Mesenchymal stem cell (in vitro differentiated cells and primary cell): ENCODE measurements at regions not wholly inside any gene's neighbourhood (a gene's known extent, or its start where the extent isn't known, plus 50 kb on each side); places are given as distances from the start of the nearest gene placed in this dataset.
A peak's percentile ranks its signal among the peaks of the same experiment; 100 is the strongest.
"Not testable (repeated sequence)": the region's sequence is repeated elsewhere in the genome, so short reads cannot be mapped to it uniquely, and the experiment has no call there.

Experiments used
- DNase-seq: peaks from one replicate; pipeline ENCODE4 v3.0.0-alpha.2; 2013
- H2AFZ ChIP-seq: one replicate; pipeline ENCODE4 v1.6.1; 2013; ENCODE audit warnings: low read depth, mild to moderate bottlenecking, control low read depth, inconsistent platforms, low read length, moderate library complexity
- H2AK5ac ChIP-seq: 2 replicates; pipeline ENCODE4 v1.6.1; 2013; ENCODE audit warnings: low read length, moderate library complexity, mild to moderate bottlenecking, inconsistent platforms; ENCODE audit not compliant: severe bottlenecking
- H2BK120ac ChIP-seq: one replicate; pipeline ENCODE4 v1.6.1; 2013; ENCODE audit warnings: low read depth, mild to moderate bottlenecking, inconsistent platforms, low read length, moderate library complexity
- H2BK12ac ChIP-seq, 2 experiments: one replicate each; pipeline ENCODE4 v1.6.1; 2013; ENCODE audit warnings: inconsistent platforms in 2 of 2, low read length in 2 of 2, mild to moderate bottlenecking in 2 of 2, moderate library complexity in 2 of 2, control low read depth in 1 of 2
- H2BK15ac ChIP-seq: one replicate; pipeline ENCODE4 v1.6.1; 2013; ENCODE audit warnings: mild to moderate bottlenecking, low read depth, inconsistent platforms; ENCODE audit not compliant: poor library complexity, severe bottlenecking
- H2BK5ac ChIP-seq: 2 replicates; pipeline ENCODE4 v1.6.1; 2013; ENCODE audit warnings: low read depth, mild to moderate bottlenecking, low read length, control low read depth, inconsistent platforms; ENCODE audit not compliant: poor library complexity, severe bottlenecking
- H3K14ac ChIP-seq, 2 experiments: one replicate each; pipeline ENCODE4 v1.6.1; 2013; ENCODE audit warnings: inconsistent platforms in 2 of 2, low read length in 2 of 2, control low read depth in 1 of 2, mild to moderate bottlenecking in 1 of 2, moderate library complexity in 1 of 2
- H3K18ac ChIP-seq, 2 experiments: one replicate each; pipeline ENCODE4 v1.6.1; 2013; ENCODE audit warnings: inconsistent platforms in 2 of 2, low read length in 2 of 2, control low read depth in 1 of 2, low read depth in 1 of 2, mild to moderate bottlenecking in 1 of 2
- H3K23ac ChIP-seq, 2 experiments: one replicate each; pipeline ENCODE4 v1.6.1; 2013; ENCODE audit warnings: inconsistent platforms in 2 of 2, low read length in 2 of 2, mild to moderate bottlenecking in 2 of 2, moderate library complexity in 2 of 2, control low read depth in 1 of 2
- H3K27ac ChIP-seq: 2 replicates; pipeline ENCODE4 v1.5.1; 2013; ENCODE audit warnings: mild to moderate bottlenecking, moderate library complexity, low read length, control low read depth, inconsistent platforms; ENCODE audit not compliant: poor library complexity, severe bottlenecking
- H3K27me3 ChIP-seq, 2 experiments: 2 replicates each; pipeline versions ENCODE4 v1.6.1 to v1.7.0; 2013; ENCODE audit warnings: low read length in 2 of 2, mild to moderate bottlenecking in 2 of 2, moderate library complexity in 2 of 2, control low read depth in 1 of 2, inconsistent platforms in 1 of 2; ENCODE audit not compliant: control insufficient read depth in 1 of 2, insufficient read depth in 1 of 2
- H3K36me3 ChIP-seq, 2 experiments: 2 replicates each; pipeline versions ENCODE4 v1.6.1 to v1.7.0; 2013; ENCODE audit warnings: low read length in 2 of 2, control low read depth in 1 of 2, inconsistent platforms in 1 of 2, low read depth in 1 of 2, mild to moderate bottlenecking in 1 of 2; ENCODE audit not compliant: insufficient read depth in 2 of 2, control insufficient read depth in 1 of 2
- H3K4ac ChIP-seq, 2 experiments: one replicate each; pipeline ENCODE4 v1.6.1; 2013; ENCODE audit warnings: inconsistent platforms in 2 of 2, low read length in 2 of 2, mild to moderate bottlenecking in 2 of 2, moderate library complexity in 2 of 2, control low read depth in 1 of 2, low read depth in 1 of 2
- H3K4me1 ChIP-seq: 2 replicates; pipeline ENCODE4 v1.6.1; 2013; ENCODE audit warnings: low read depth, low read length, control low read depth; ENCODE audit not compliant: control insufficient read depth, insufficient read depth
- H3K4me2 ChIP-seq: 2 replicates; pipeline ENCODE4 v1.6.1; 2013; ENCODE audit warnings: low read length, mild to moderate bottlenecking, inconsistent platforms; ENCODE audit not compliant: poor library complexity, severe bottlenecking
- H3K4me3 ChIP-seq, 2 experiments: 2 replicates each; pipeline versions ENCODE4 v1.5.1 to v1.7.0; 2013; ENCODE audit warnings: low read length in 2 of 2, mild to moderate bottlenecking in 2 of 2, control low read depth in 1 of 2, low read depth in 1 of 2; ENCODE audit not compliant: insufficient read depth in 1 of 2
- H3K79me1 ChIP-seq: replicated peaks from 2 replicates; pipeline ENCODE4 v1.6.1; 2013; ENCODE audit warnings: mild to moderate bottlenecking, control low read depth, low read length, inconsistent platforms; ENCODE audit not compliant: poor library complexity, severe bottlenecking
- H3K9ac ChIP-seq: 2 replicates; pipeline ENCODE4 v1.7.0; 2013; ENCODE audit warnings: mild to moderate bottlenecking, low read length, moderate library complexity
- H3K9me3 ChIP-seq: 2 replicates; pipeline ENCODE4 v1.7.0; 2013; ENCODE audit warnings: mild to moderate bottlenecking, low read length; ENCODE audit not compliant: control insufficient read depth
- H4K8ac ChIP-seq: one replicate; pipeline ENCODE4 v1.6.1; 2013; ENCODE audit warnings: inconsistent platforms, mild to moderate bottlenecking, low read length, moderate library complexity
- H4K91ac ChIP-seq: one replicate; pipeline ENCODE4 v1.6.1; 2013; ENCODE audit warnings: mild to moderate bottlenecking, low read length, inconsistent platforms
- WGBS: methylation state at CpG from one replicate; pipeline ENCODE4 v1.1.7; 2013; ENCODE audit warnings: mixed read lengths; 5-methylcytosine and 5-hydroxymethylcytosine counted together

DNA sequence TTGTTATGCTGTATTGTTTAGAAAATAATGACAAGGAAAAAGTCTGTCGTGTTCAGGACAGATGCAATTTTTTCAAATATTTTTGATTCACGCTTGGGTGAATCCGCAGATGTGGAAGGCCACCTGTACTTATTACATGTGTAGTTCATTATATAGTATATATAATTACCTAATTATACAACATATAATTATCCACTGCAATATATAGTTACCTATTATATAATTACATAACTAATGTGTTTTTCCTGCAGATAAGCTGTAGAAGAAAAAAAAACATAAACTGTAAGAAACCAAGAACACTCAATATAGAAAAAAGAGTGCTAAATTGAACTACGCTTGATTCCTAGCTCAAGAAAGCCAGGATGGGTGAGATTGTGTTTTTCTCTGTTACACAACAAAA lies 93.6 kb upstream of the RANBP3L start:
- H2BK120ac ChIP-seq: no peak overlapping the region
- no peak overlapping the region for H3K4ac ChIP-seq
- no peak overlapping the region for H4K91ac ChIP-seq
- no peak for DNase-seq
- H2BK12ac ChIP-seq: no peak overlapping the region
- H3K9me3 ChIP-seq: no peaks in the 10 kb centered on the region
- H3K4me1 ChIP-seq: no peaks in the 10 kb centered on the region
- no peak overlapping the region for H3K4me2 ChIP-seq
- H3K36me3 ChIP-seq: no peaks in the 10 kb centered on the region
- no peak overlapping the region for H2AFZ ChIP-seq
- H4K8ac ChIP-seq: no peak overlapping the region
- no peak overlapping the region for H2BK5ac ChIP-seq
- H3K23ac ChIP-seq: no peak overlapping the region
- no peak overlapping the region for H3K27ac ChIP-seq
- no peak overlapping the region for H3K18ac ChIP-seq
- H3K14ac ChIP-seq: no peak overlapping the region
- H3K9ac ChIP-seq: no peak overlapping the region
- no peaks in the 10 kb centered on the region for H3K79me1 ChIP-seq
- no peak overlapping the region for H2BK15ac ChIP-seq
- H3K27me3 ChIP-seq: no peaks in the 10 kb centered on the region
- no peak overlapping the region for H3K4me3 ChIP-seq
- WGBS: no CpG with 5 or more reads among the region's 4 CpGs
- no peak overlapping the region for H2AK5ac ChIP-seq

DNA sequence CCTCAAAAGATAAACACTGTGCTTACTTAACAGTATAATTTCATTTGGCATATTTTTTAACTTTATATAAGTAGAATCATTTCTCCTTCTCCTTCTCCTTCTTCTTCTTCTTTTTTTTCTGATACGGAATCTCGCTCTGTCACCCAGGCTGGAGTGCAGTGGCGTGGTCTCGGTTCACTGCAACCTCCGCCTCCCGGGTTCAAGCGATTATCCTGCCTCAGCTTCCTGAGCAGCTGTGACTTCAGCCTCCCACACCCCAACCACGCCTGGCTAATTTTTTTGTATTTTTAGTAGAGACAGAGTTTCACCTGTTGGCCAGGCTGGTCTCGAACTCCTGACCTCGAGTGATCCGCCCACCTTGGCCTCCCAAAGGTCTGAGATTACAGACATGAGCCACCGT lies 94.2 kb upstream of the RANBP3L start:
- H3K4me3 ChIP-seq, H3K36me3 ChIP-seq, H4K8ac ChIP-seq, H2BK120ac ChIP-seq, H3K4me2 ChIP-seq, H2BK5ac ChIP-seq, H4K91ac ChIP-seq, H3K9ac ChIP-seq, H3K14ac ChIP-seq, H3K79me1 ChIP-seq, DNase-seq, H3K9me3 ChIP-seq, H3K27ac ChIP-seq, H2BK12ac ChIP-seq, H3K18ac ChIP-seq, H3K4me1 ChIP-seq, H2BK15ac ChIP-seq, H3K4ac ChIP-seq, H3K23ac ChIP-seq, H2AFZ ChIP-seq, H2AK5ac ChIP-seq, H3K27me3 ChIP-seq: not testable (repeated sequence)
- 95% methylated on average over 6 of the region's 12 CpGs for WGBS

GRCh38 chr5:36396640-36397039 lies 94.9 kb upstream of the RANBP3L start:
- Histone ChIP-seq H3K36me3 (no peaks in the 10 kb centered on the region), H2BK15ac (no peak overlapping the region), H3K27me3 (no peaks in the 10 kb centered on the region), H4K8ac (no peak overlapping the region), H4K91ac (no peak overlapping the region), H3K79me1 (no peaks in the 10 kb centered on the region), H3K4me3 (no peak overlapping the region), H3K27ac (no peak overlapping the region), H3K4me1 (no peaks in the 10 kb centered on the region), H2AFZ (no peak overlapping the region), H3K4ac (no peak overlapping the region), H2BK5ac (no peak overlapping the region), H3K4me2 (no peak overlapping the region), H2BK120ac (no peak overlapping the region), H2BK12ac (no peak overlapping the region), H3K14ac (no peak overlapping the region), H3K9ac (no peak overlapping the region), H3K9me3 (no peaks in the 10 kb centered on the region), H2AK5ac (no peak overlapping the region), H3K18ac (no peak overlapping the region), H3K23ac (no peak overlapping the region)
- peak; percentile 53 for DNase-seq
- WGBS: 13% methylated on average over 3 of the region's 3 CpGs

- no peaks in the 10 kb centered on the region for H3K27me3 ChIP-seq
- 82% methylated on average over 1 of the region's 3 CpGs for WGBS
- no peak overlapping the region for H2AFZ ChIP-seq
- H3K4me3 ChIP-seq: no peak overlapping the region
- no peaks in the 10 kb centered on the region for H3K9me3 ChIP-seq
- no peak overlapping the region for H3K27ac ChIP-seq
- no peak overlapping the region for H4K91ac ChIP-seq
- H3K9ac ChIP-seq: peak overlapping the region; percentile 7
- no peak overlapping the region for H2BK15ac ChIP-seq
- no peak overlapping the region for H2AK5ac ChIP-seq
- no peak overlapping the region for H2BK5ac ChIP-seq
- H4K8ac ChIP-seq: no peak overlapping the region
- no peaks in the 10 kb centered on the region for H3K79me1 ChIP-seq
- H3K4me2 ChIP-seq: no peak overlapping the region
- peaks cover 5% of the 10 kb centered on the region for H3K4me1 ChIP-seq
- DNase-seq: peak; percentile 32
- no peak overlapping the region for H2BK120ac ChIP-seq
- H3K14ac ChIP-seq: no peak overlapping the region
- no peak overlapping the region for H2BK12ac ChIP-seq
- no peaks in the 10 kb centered on the region for H3K36me3 ChIP-seq
- no peak overlapping the region for H3K18ac ChIP-seq
- H3K4ac ChIP-seq: no peak overlapping the region
- no peak overlapping the region for H3K23ac ChIP-seq
Measured at GRCh38 chr5:36397901-36398536, 96.3 kb upstream of the RANBP3L start.
